ENCODE measurements at regions not wholly inside any gene's neighbourhood (a gene's known extent, or its start where the extent isn't known, plus 50 kb on each side); places are given as distances from the start of the nearest gene placed in this dataset.
"Not testable (repeated sequence)": the region's sequence is repeated elsewhere in the genome, so short reads cannot be mapped to it uniquely, and the experiment has no call there.

- H3K9me2 ChIP-seq (replicated peaks; ENCODE audit: insufficient read depth, low read length) = no peaks in the 10 kb centered on the region
- no peaks in the 10 kb centered on the region for H3K36me3 ChIP-seq (ENCODE audit: insufficient read depth, low read length)
- H2AFZ ChIP-seq (ENCODE audit: low read length) = no peak overlapping the region
- H3K4me3 ChIP-seq (ENCODE audit: low read length) = no peak overlapping the region
- no peaks in the 10 kb centered on the region for H4K20me1 ChIP-seq (ENCODE audit: insufficient read depth, low read depth, low read length)
- peaks cover 10% of the 10 kb centered on the region for H3K9me3 ChIP-seq (ENCODE audit: low read length)
- no peak overlapping the region for H3K9ac ChIP-seq (ENCODE audit: low read length)
- H3K4me2 ChIP-seq (ENCODE audit: low read depth, low read length, poor library complexity, severe bottlenecking) = no peak overlapping the region
- no peak for DNase-seq
- H3K79me2 ChIP-seq (ENCODE audit: low read length) = no peaks in the 10 kb centered on the region
- no peaks in the 10 kb centered on the region for H3K4me1 ChIP-seq (ENCODE audit: low read length)
- no peak overlapping the region for H3K27ac ChIP-seq (ENCODE audit: low read length)
- no peaks in the 10 kb centered on the region for H3K27me3 ChIP-seq (ENCODE audit: low read length)
Observed at GRCh38 chr4:159864337-159864736, 761.5 kb downstream of the RAPGEF2 start.

- Histone ChIP-seq H3K27ac (ENCODE audit: low read length) (no peak overlapping the region), H3K9me3 (ENCODE audit: low read length) (peaks cover 19% of the 10 kb centered on the region), H3K4me1 (ENCODE audit: low read length) (no peaks in the 10 kb centered on the region), H3K36me3 (ENCODE audit: insufficient read depth, low read length) (no peaks in the 10 kb centered on the region), H4K20me1 (ENCODE audit: insufficient read depth, low read depth, low read length) (no peaks in the 10 kb centered on the region), H3K9me2 (replicated peaks; ENCODE audit: insufficient read depth, low read length) (no peaks in the 10 kb centered on the region), H3K27me3 (ENCODE audit: low read length) (no peaks in the 10 kb centered on the region), H3K9ac (ENCODE audit: low read length) (no peak overlapping the region), H3K4me2 (ENCODE audit: low read depth, low read length, poor library complexity, severe bottlenecking) (no peak overlapping the region), H3K4me3 (ENCODE audit: low read length) (no peak overlapping the region), H2AFZ (ENCODE audit: low read length) (no peak overlapping the region), H3K79me2 (ENCODE audit: low read length) (no peaks in the 10 kb centered on the region)
- no peak for DNase-seq
Observed at GRCh38 chr4:159867673-159868072, 764.8 kb downstream of the RAPGEF2 start.

- H3K4me1 ChIP-seq (ENCODE audit: low read length); H3K27ac ChIP-seq (ENCODE audit: low read length); H3K9ac ChIP-seq (ENCODE audit: low read length); H2AFZ ChIP-seq (ENCODE audit: low read length); H3K36me3 ChIP-seq (ENCODE audit: insufficient read depth, low read length); H4K20me1 ChIP-seq (ENCODE audit: insufficient read depth, low read depth, low read length); H3K9me2 ChIP-seq (replicated peaks; ENCODE audit: insufficient read depth, low read length); H3K4me3 ChIP-seq (ENCODE audit: low read length); DNase-seq; H3K27me3 ChIP-seq (ENCODE audit: low read length); H3K79me2 ChIP-seq (ENCODE audit: low read length); H3K4me2 ChIP-seq (ENCODE audit: low read depth, low read length, poor library complexity, severe bottlenecking): not testable (repeated sequence)
- peaks cover 19% of the 10 kb centered on the region for H3K9me3 ChIP-seq (ENCODE audit: low read length)
Observed at GRCh38 chr4:159868936-159869335, 766.1 kb downstream of the RAPGEF2 start.

- H4K20me1 ChIP-seq (ENCODE audit: insufficient read depth, low read depth, low read length) = no peaks in the 10 kb centered on the region
Observed at GRCh38 chr4:159871141-159871540, 768.3 kb downstream of the RAPGEF2 start.

GRCh38 chr4:159881158-159881557, 778.3 kb downstream of the RAPGEF2 start:
- Histone ChIP-seq H3K27ac (ENCODE audit: low read length) (no peak overlapping the region), H3K4me2 (ENCODE audit: low read depth, low read length, poor library complexity, severe bottlenecking) (no peak overlapping the region), H2AFZ (ENCODE audit: low read length) (no peak overlapping the region), H3K4me1 (ENCODE audit: low read length) (no peaks in the 10 kb centered on the region), H3K9me2 (replicated peaks; ENCODE audit: insufficient read depth, low read length) (no peaks in the 10 kb centered on the region), H3K4me3 (ENCODE audit: low read length) (no peak overlapping the region), H4K20me1 (ENCODE audit: insufficient read depth, low read depth, low read length) (no peaks in the 10 kb centered on the region), H3K9ac (ENCODE audit: low read length) (no peak overlapping the region), H3K36me3 (ENCODE audit: insufficient read depth, low read length) (no peaks in the 10 kb centered on the region), H3K27me3 (ENCODE audit: low read length) (no peaks in the 10 kb centered on the region), H3K9me3 (ENCODE audit: low read length) (peaks cover 47% of the 10 kb centered on the region), H3K79me2 (ENCODE audit: low read length) (no peaks in the 10 kb centered on the region)
- DNase-seq = no peak

More at GRCh38 chr4:159871141-159871540, 768.3 kb downstream of the RAPGEF2 start:
- Histone ChIP-seq H3K36me3 (ENCODE audit: insufficient read depth, low read length) (no peaks in the 10 kb centered on the region), H3K27ac (ENCODE audit: low read length) (no peak overlapping the region), H3K79me2 (ENCODE audit: low read length) (no peaks in the 10 kb centered on the region), H3K4me1 (ENCODE audit: low read length) (no peaks in the 10 kb centered on the region), H3K27me3 (ENCODE audit: low read length) (no peaks in the 10 kb centered on the region), H3K9ac (ENCODE audit: low read length) (no peak overlapping the region), H3K9me3 (ENCODE audit: low read length) (peaks cover 19% of the 10 kb centered on the region), H3K4me3 (ENCODE audit: low read length) (no peak overlapping the region), H3K9me2 (replicated peaks; ENCODE audit: insufficient read depth, low read length) (no peaks in the 10 kb centered on the region), H2AFZ (ENCODE audit: low read length) (no peak overlapping the region), H3K4me2 (ENCODE audit: low read depth, low read length, poor library complexity, severe bottlenecking) (no peak overlapping the region)
- no peak for DNase-seq

- Histone ChIP-seq H3K79me2 (ENCODE audit: low read length) (no peaks in the 10 kb centered on the region), H3K9ac (ENCODE audit: low read length) (no peak overlapping the region), H2AFZ (ENCODE audit: low read length) (no peak overlapping the region), H4K20me1 (ENCODE audit: insufficient read depth, low read depth, low read length) (no peaks in the 10 kb centered on the region), H3K27ac (ENCODE audit: low read length) (no peak overlapping the region), H3K27me3 (ENCODE audit: low read length) (no peaks in the 10 kb centered on the region), H3K4me3 (ENCODE audit: low read length) (no peak overlapping the region), H3K9me3 (ENCODE audit: low read length) (peaks cover 27% of the 10 kb centered on the region), H3K4me2 (ENCODE audit: low read depth, low read length, poor library complexity, severe bottlenecking) (no peak overlapping the region), H3K4me1 (ENCODE audit: low read length) (no peaks in the 10 kb centered on the region), H3K9me2 (replicated peaks; ENCODE audit: insufficient read depth, low read length) (0 out of 2 replicates have a peak, but pooled peaks cover 2% of the 10 kb centered on the region), H3K36me3 (ENCODE audit: insufficient read depth, low read length) (no peaks in the 10 kb centered on the region)
- DNase-seq = no peak
Observed at GRCh38 chr4:159884989-159885388, 782.1 kb downstream of the RAPGEF2 start.

GRCh38 chr4:159899596-159899995, 796.7 kb downstream of the RAPGEF2 start:
- H3K4me2 ChIP-seq (ENCODE audit: low read depth, low read length, poor library complexity, severe bottlenecking) = no peak overlapping the region
- no peaks in the 10 kb centered on the region for H3K79me2 ChIP-seq (ENCODE audit: low read length)
- no peaks in the 10 kb centered on the region for H3K4me1 ChIP-seq (ENCODE audit: low read length)
- no peak overlapping the region for H3K4me3 ChIP-seq (ENCODE audit: low read length)
- H3K9ac ChIP-seq (ENCODE audit: low read length) = no peak overlapping the region
- H3K9me2 ChIP-seq (replicated peaks; ENCODE audit: insufficient read depth, low read length) = no peaks in the 10 kb centered on the region
- peak; percentile 2 for DNase-seq
- no peaks in the 10 kb centered on the region for H3K27me3 ChIP-seq (ENCODE audit: low read length)
- no peak overlapping the region for H2AFZ ChIP-seq (ENCODE audit: low read length)
- H3K36me3 ChIP-seq (ENCODE audit: insufficient read depth, low read length) = no peaks in the 10 kb centered on the region
- no peak overlapping the region for H3K27ac ChIP-seq (ENCODE audit: low read length)
- no peaks in the 10 kb centered on the region for H4K20me1 ChIP-seq (ENCODE audit: insufficient read depth, low read depth, low read length)
- H3K9me3 ChIP-seq (ENCODE audit: low read length) = peaks cover 26% of the 10 kb centered on the region

GRCh38 chr4:159900562-159900961, 797.7 kb downstream of the RAPGEF2 start:
- H3K4me1 ChIP-seq (ENCODE audit: low read length) = no peaks in the 10 kb centered on the region
- no peak overlapping the region for H2AFZ ChIP-seq (ENCODE audit: low read length)
- H3K9me2 ChIP-seq (replicated peaks; ENCODE audit: insufficient read depth, low read length) = no peaks in the 10 kb centered on the region
- no peak overlapping the region for H3K4me2 ChIP-seq (ENCODE audit: low read depth, low read length, poor library complexity, severe bottlenecking)
- H3K79me2 ChIP-seq (ENCODE audit: low read length) = no peaks in the 10 kb centered on the region
- no peak overlapping the region for H3K4me3 ChIP-seq (ENCODE audit: low read length)
- H3K9ac ChIP-seq (ENCODE audit: low read length) = no peak overlapping the region
- H3K36me3 ChIP-seq (ENCODE audit: insufficient read depth, low read length) = no peaks in the 10 kb centered on the region
- H4K20me1 ChIP-seq (ENCODE audit: insufficient read depth, low read depth, low read length) = no peaks in the 10 kb centered on the region
- no peak for DNase-seq
- H3K27ac ChIP-seq (ENCODE audit: low read length) = no peak overlapping the region
- peaks cover 26% of the 10 kb centered on the region for H3K9me3 ChIP-seq (ENCODE audit: low read length)
- no peaks in the 10 kb centered on the region for H3K27me3 ChIP-seq (ENCODE audit: low read length)

GRCh38 chr4:159902648-159903047, 799.8 kb downstream of the RAPGEF2 start:
- no peak overlapping the region for H3K27ac ChIP-seq (ENCODE audit: low read length)
- peak; percentile 16 for DNase-seq
- H3K4me1 ChIP-seq (ENCODE audit: low read length) = no peaks in the 10 kb centered on the region
- peaks cover 16% of the 10 kb centered on the region for H3K9me3 ChIP-seq (ENCODE audit: low read length)
- no peaks in the 10 kb centered on the region for H3K36me3 ChIP-seq (ENCODE audit: insufficient read depth, low read length)
- H4K20me1 ChIP-seq (ENCODE audit: insufficient read depth, low read depth, low read length) = no peaks in the 10 kb centered on the region
- no peak overlapping the region for H3K9ac ChIP-seq (ENCODE audit: low read length)
- H3K4me3 ChIP-seq (ENCODE audit: low read length) = no peak overlapping the region
- no peaks in the 10 kb centered on the region for H3K79me2 ChIP-seq (ENCODE audit: low read length)
- H3K4me2 ChIP-seq (ENCODE audit: low read depth, low read length, poor library complexity, severe bottlenecking) = no peak overlapping the region
- no peak overlapping the region for H2AFZ ChIP-seq (ENCODE audit: low read length)
- no peaks in the 10 kb centered on the region for H3K27me3 ChIP-seq (ENCODE audit: low read length)
- no peaks in the 10 kb centered on the region for H3K9me2 ChIP-seq (replicated peaks; ENCODE audit: insufficient read depth, low read length)

All from Karpas-422 (cell line).